ENCODE measurements at regions not wholly inside any gene's neighbourhood (a gene's known extent, or its start where the extent isn't known, plus 50 kb on each side); places are given as distances from the start of the nearest gene placed in this dataset.
A peak's percentile ranks its signal among the peaks of the same experiment; 100 is the strongest.

DNA sequence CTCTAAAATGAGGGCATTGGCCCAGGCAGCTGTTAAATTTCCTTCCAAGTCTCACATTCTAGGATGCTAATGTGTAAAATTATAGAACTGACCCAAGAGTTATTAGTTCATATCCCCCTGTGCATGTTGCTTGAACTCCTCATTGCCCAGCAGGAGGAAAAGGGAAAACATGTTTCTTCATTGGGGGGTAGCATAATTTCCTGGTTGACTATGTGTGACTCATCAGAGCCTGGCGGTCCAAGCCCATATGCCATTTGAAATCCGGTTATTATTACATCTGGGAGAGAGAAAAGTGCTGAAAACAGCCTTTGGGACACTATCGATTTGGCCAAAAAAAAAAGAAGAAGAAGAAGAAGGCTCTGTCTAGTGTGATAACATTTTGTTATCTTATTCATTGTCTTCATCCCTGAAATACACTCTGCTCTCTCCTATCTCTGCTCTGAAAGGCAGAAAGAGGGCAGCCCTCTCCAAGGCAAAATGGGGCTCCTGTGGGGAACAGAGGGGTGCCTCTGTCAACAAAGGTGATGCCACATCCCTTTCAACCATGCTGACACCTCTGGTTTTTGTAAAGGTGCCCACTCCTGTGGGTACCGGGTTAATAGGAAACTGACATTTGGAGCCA, 114.2 kb downstream of the DAD1 start:
- H3K4me3 ChIP-seq (ENCODE audit: control insufficient read depth, low read depth, low read length), result no peak overlapping the region
- DNase-seq (ENCODE audit: low read depth), result peak; percentile 47
- no peak for TF ChIP-seq CTCF (conservative IDR thresholded peaks at IDR 0.05; ENCODE audit: control insufficient read depth, insufficient read depth, low read depth, low read length)

GRCh38 chr14:22472935-22473854, 115.8 kb downstream of the DAD1 start:
- peak; percentile 66 for TF ChIP-seq CTCF (conservative IDR thresholded peaks at IDR 0.05; ENCODE audit: control insufficient read depth, insufficient read depth, low read depth, low read length)
- peak; percentile 60 for DNase-seq (ENCODE audit: low read depth)
- no peak overlapping the region for H3K4me3 ChIP-seq (ENCODE audit: control insufficient read depth, low read depth, low read length)

- TF ChIP-seq CTCF (conservative IDR thresholded peaks at IDR 0.05; ENCODE audit: control insufficient read depth, insufficient read depth, low read depth, low read length), result no peak
- no peak for DNase-seq (ENCODE audit: low read depth)
- no peak overlapping the region for H3K4me3 ChIP-seq (ENCODE audit: control insufficient read depth, low read depth, low read length)
These were observed 116.6 kb downstream of the DAD1 start for GRCh38 chr14:22472466-22472865.

GRCh38 chr14:22471545-22472121, 117.4 kb downstream of the DAD1 start:
- DNase-seq (ENCODE audit: low read depth), result peak; percentile 37
- peak; percentile 46 for TF ChIP-seq CTCF (conservative IDR thresholded peaks at IDR 0.05; ENCODE audit: control insufficient read depth, insufficient read depth, low read depth, low read length)
- H3K4me3 ChIP-seq (ENCODE audit: control insufficient read depth, low read depth, low read length), result no peak overlapping the region

DNA sequence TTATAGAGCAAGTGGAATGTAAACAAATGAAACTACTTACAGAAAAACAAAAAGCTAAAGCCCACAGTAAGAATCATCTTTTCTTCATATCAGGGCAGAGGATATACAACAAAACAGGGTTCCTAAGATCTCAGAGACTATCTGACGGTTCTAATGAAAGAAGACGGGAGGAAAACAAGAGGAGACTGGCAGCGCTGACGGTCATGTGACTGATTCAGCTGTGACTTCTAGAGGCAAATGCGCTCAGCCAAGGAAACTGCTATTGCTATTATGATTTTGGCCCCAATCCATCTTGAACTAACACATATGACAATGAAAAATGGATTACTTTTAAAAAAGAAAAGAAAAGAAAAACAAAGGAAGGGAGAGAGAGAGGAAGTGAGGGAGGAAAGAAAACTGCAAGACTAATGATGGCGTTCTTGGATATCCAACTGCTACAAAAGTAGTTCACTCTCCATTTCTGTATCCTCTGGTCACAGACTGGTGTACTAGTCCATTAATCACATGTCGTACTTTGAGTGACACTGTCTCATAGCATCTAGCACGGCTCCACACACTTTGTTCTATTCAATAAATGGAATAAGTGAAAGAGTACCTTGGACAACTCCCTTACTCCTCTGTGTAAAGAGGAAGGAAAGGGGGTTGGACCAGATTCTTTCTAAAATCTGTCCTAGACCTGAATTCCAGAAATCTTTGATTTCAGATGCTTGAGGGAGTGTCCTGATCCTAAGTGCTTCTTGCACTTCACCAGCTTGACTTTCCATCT, 119.3 kb downstream of the DAD1 start:
- no peak for TF ChIP-seq CTCF (conservative IDR thresholded peaks at IDR 0.05; ENCODE audit: control insufficient read depth, insufficient read depth, low read depth, low read length)
- H3K4me3 ChIP-seq (ENCODE audit: control insufficient read depth, low read depth, low read length), result no peak overlapping the region
- no peak for DNase-seq (ENCODE audit: low read depth)

DNA sequence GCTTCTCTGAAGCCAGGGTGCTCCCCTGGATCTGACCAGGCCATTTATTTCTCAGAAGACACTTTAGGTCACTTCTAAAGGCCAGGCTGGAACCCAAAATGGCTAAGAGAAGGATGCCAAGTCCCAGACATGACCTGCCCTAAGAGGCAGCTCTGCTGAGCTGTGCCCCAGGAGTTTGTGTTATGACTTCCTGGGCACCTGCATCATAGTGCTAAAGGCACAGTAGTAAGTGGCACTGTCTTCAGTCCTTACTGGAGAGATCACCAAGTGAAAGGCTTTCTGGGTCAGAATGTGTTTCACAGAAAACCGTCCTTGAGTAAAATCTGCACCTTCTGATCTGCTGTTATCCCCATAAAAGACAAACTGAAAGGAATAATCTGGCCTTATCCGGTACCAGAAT, 120.2 kb downstream of the DAD1 start:
- H3K4me3 ChIP-seq (ENCODE audit: control insufficient read depth, low read depth, low read length), result no peak overlapping the region
- TF ChIP-seq CTCF (conservative IDR thresholded peaks at IDR 0.05; ENCODE audit: control insufficient read depth, insufficient read depth, low read depth, low read length), result no peak
- DNase-seq (ENCODE audit: low read depth), result no peak
